GM08714 (cell line): ENCODE measurements at regions not wholly inside any gene's neighbourhood (a gene's known extent, or its start where the extent isn't known, plus 50 kb on each side); places are given as distances from the start of the nearest gene placed in this dataset.

Experiments used
- H3K4me3 ChIP-seq: fragments of 200-500 bp; sonication (Bioruptor generic); 2 replicates; pipeline ENCODE4 v1.5.1; 2014; ENCODE audit warnings: mild to moderate bottlenecking, low read length, inconsistent platforms
- ZNF274 ChIP-seq: IDR thresholded peaks from 2 replicates; pipeline ENCODE4 v1.6.1; 2012; ENCODE audit warnings: mild to moderate bottlenecking, low read depth, low read length

GRCh38 chr5:124342986-124343385, 403.5 kb downstream of the ZNF608 start:
- TF ChIP-seq ZNF274 = no peak
- H3K4me3 ChIP-seq = no peak overlapping the region

GRCh38 chr5:124342584-124342983, 403.9 kb downstream of the ZNF608 start:
- TF ChIP-seq ZNF274 = no peak

GRCh38 chr5:124342027-124342471, 404.4 kb downstream of the ZNF608 start:
- TF ChIP-seq ZNF274 = no peak
- no peak overlapping the region for H3K4me3 ChIP-seq

More at GRCh38 chr5:124342584-124342983, 403.9 kb downstream of the ZNF608 start:
- no peak overlapping the region for H3K4me3 ChIP-seq

- no peak for TF ChIP-seq ZNF274
- H3K4me3 ChIP-seq = no peak overlapping the region
Observed at GRCh38 chr5:124341066-124341858, 405.2 kb downstream of the ZNF608 start.

GRCh38 chr5:124337996-124338395, 408.4 kb downstream of the ZNF608 start:
- no peak for TF ChIP-seq ZNF274
- no peak overlapping the region for H3K4me3 ChIP-seq

GRCh38 chr5:124333298-124333979, 413.0 kb downstream of the ZNF608 start:
- TF ChIP-seq ZNF274 = no peak
- no peak overlapping the region for H3K4me3 ChIP-seq

- no peak for TF ChIP-seq ZNF274
- H3K4me3 ChIP-seq = no peak overlapping the region
Observed at GRCh38 chr5:124332273-124332672, 414.2 kb downstream of the ZNF608 start.

- no peak for TF ChIP-seq ZNF274
- H3K4me3 ChIP-seq = no peak overlapping the region
Observed at GRCh38 chr5:124330595-124331220, 415.7 kb downstream of the ZNF608 start.

GRCh38 chr5:124328201-124328600, 418.2 kb downstream of the ZNF608 start:
- H3K4me3 ChIP-seq = no peak overlapping the region

GRCh38 chr5:124318661-124319060, 427.8 kb downstream of the ZNF608 start:
- H3K4me3 ChIP-seq = no peak overlapping the region

More at GRCh38 chr5:124328201-124328600, 418.2 kb downstream of the ZNF608 start:
- no peak for TF ChIP-seq ZNF274

GRCh38 chr5:124317451-124317850, 429.0 kb downstream of the ZNF608 start:
- TF ChIP-seq ZNF274 = no peak
- no peak overlapping the region for H3K4me3 ChIP-seq

More at GRCh38 chr5:124318661-124319060, 427.8 kb downstream of the ZNF608 start:
- TF ChIP-seq ZNF274 = no peak

GRCh38 chr5:124315741-124316415, 430.6 kb downstream of the ZNF608 start:
- no peak overlapping the region for H3K4me3 ChIP-seq
- no peak for TF ChIP-seq ZNF274

- no peak overlapping the region for H3K4me3 ChIP-seq
- TF ChIP-seq ZNF274 = no peak
Observed at GRCh38 chr5:124310453-124310852, 436.0 kb downstream of the ZNF608 start.
